ENCODE measurements at regions not wholly inside any gene's neighbourhood (a gene's known extent, or its start where the extent isn't known, plus 50 kb on each side); places are given as distances from the start of the nearest gene placed in this dataset.

GRCh38 chrX:12032082-12032481, 106.2 kb upstream of the FRMPD4 start:
- Histone ChIP-seq H4K20me1 (replicated peaks; ENCODE audit: control insufficient read depth, extremely low read depth, insufficient read depth, low read length) (no peaks in the 10 kb centered on the region), H3K9ac (replicated peaks; ENCODE audit: extremely low read depth, insufficient read depth, low read length) (no peak overlapping the region), H3K27me3 (ENCODE audit: control insufficient read depth in 2 of 2, insufficient read depth in 2 of 2, low read length in 2 of 2) (peaks cover 12 to 15% of the 10 kb centered on the region in 2 experiments), H3K4me2 (ENCODE audit: insufficient read depth, low read length) (no peak overlapping the region), H3K4me1 (ENCODE audit: control insufficient read depth, extremely low read depth, insufficient read depth, low read length) (peaks cover 6% of the 10 kb centered on the region), H3K4me3 (replicated peaks in 1 of 3; ENCODE audit: insufficient read depth in 1 of 3, low read depth in 1 of 3, low read length in 3 of 3) (no peak overlapping the region), H2AFZ (ENCODE audit: low read depth, low read length) (no peak overlapping the region), H3K36me3 (ENCODE audit: control insufficient read depth in 2 of 2, extremely low read depth in 1 of 2, insufficient read depth in 2 of 2, low read length in 2 of 2) (no peaks in the 10 kb centered on the region), H3K27ac (ENCODE audit: insufficient read depth, low read depth, low read length) (no peak overlapping the region), H3K9me3 (replicated peaks; ENCODE audit: control insufficient read depth, insufficient read depth, low read length) (no peaks in the 10 kb centered on the region), H3K9me1 (replicated peaks; ENCODE audit: control insufficient read depth, extremely low read depth, insufficient read depth, low read length) (no peaks in the 10 kb centered on the region), H3K79me2 (ENCODE audit: control insufficient read depth, insufficient read depth, low read length) (no peaks in the 10 kb centered on the region)
- FAIRE-seq = no peak
- no peak for TF ChIP-seq EZH2 (IDR thresholded peaks at IDR 0.05; ENCODE audit: borderline replicate concordance, low read depth, low read length, severe bottlenecking)
- TF ChIP-seq GATA2 (IDR thresholded peaks at IDR 0.05; ENCODE audit: insufficient read depth, insufficient read length, low read depth, low read length) = no peak
- CTCF ChIA-PET = interaction anchor here (0.8 kb wide), 1 partner anchor 11 kb away, joined by 3 read pairs; no protein-coding TSS in a partner anchor
- intact Hi-C loops (cut with micrococcal nuclease) = no loop called here
- POLR2A ChIA-PET = no interaction called here
- dilution Hi-C loops (cut with MboI; ENCODE audit: extremely low pct_ligation_motif_present, low sequenced_read_pairs) = no loop called here
- no peak for DNase-seq (ENCODE audit: low read depth, low spot score)
- BruUV-seq (replicated peaks) = no TSS peak

DNA sequence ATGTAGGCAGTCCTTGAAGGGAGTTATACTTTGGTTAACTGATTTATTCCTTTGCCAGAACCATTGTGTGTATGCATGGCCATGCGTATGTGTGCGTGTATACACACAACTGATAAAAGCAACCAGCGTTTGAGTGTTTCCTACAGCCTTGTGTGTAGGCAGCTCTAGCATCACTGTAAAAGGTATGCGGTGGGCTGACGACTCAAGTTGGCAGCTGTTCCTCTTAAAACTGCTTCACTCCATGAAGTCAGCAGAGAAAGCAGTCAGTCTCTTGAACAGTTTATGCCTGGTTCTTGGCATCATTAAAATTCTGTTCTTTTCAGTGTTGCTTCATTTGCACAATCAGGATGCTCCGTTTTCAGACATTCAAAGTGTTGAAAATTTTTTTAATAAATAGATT, 103.5 kb upstream of the FRMPD4 start:
- intact Hi-C loops (cut with micrococcal nuclease) (no loop called here), dilution Hi-C loops (cut with MboI; ENCODE audit: extremely low pct_ligation_motif_present, low sequenced_read_pairs) (no loop called here)
- FAIRE-seq (no peak), DNase-seq (ENCODE audit: low read depth, low spot score) (no peak)
- BruUV-seq (replicated peaks) = no TSS peak
- Histone ChIP-seq H3K4me1 (ENCODE audit: control insufficient read depth, extremely low read depth, insufficient read depth, low read length) (no peaks in the 10 kb centered on the region), H3K36me3 (ENCODE audit: control insufficient read depth in 2 of 2, extremely low read depth in 1 of 2, insufficient read depth in 2 of 2, low read length in 2 of 2) (no peaks in the 10 kb centered on the region), H2AFZ (ENCODE audit: low read depth, low read length) (no peak overlapping the region), H3K4me2 (ENCODE audit: insufficient read depth, low read length) (no peak overlapping the region), H4K20me1 (replicated peaks; ENCODE audit: control insufficient read depth, extremely low read depth, insufficient read depth, low read length) (no peaks in the 10 kb centered on the region), H3K27ac (ENCODE audit: insufficient read depth, low read depth, low read length) (no peak overlapping the region), H3K79me2 (ENCODE audit: control insufficient read depth, insufficient read depth, low read length) (no peaks in the 10 kb centered on the region), H3K9ac (replicated peaks; ENCODE audit: extremely low read depth, insufficient read depth, low read length) (no peak overlapping the region), H3K9me1 (replicated peaks; ENCODE audit: control insufficient read depth, extremely low read depth, insufficient read depth, low read length) (no peaks in the 10 kb centered on the region), H3K4me3 (replicated peaks in 1 of 3; ENCODE audit: insufficient read depth in 1 of 3, low read depth in 1 of 3, low read length in 3 of 3) (no peak overlapping the region), H3K27me3 (ENCODE audit: control insufficient read depth in 2 of 2, insufficient read depth in 2 of 2, low read length in 2 of 2) (peaks cover 10 to 12% of the 10 kb centered on the region in 2 experiments), H3K9me3 (replicated peaks; ENCODE audit: control insufficient read depth, insufficient read depth, low read length) (no peaks in the 10 kb centered on the region)
- TF ChIP-seq CTCF (IDR thresholded peaks at IDR 0.05; ENCODE audit: extremely low read depth in 1 of 2, insufficient read depth in 1 of 2, low read depth in 1 of 2, low read length in 2 of 2) = no peak
- TF ChIP-seq, protein P1, sequence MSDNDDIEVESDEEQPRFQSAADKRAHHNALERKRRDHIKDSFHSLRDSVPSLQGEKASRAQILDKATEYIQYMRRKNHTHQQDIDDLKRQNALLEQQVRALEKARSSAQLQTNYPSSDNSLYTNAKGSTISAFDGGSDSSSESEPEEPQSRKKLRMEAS (IDR thresholded peaks at IDR 0.05; ENCODE audit: insufficient read depth, insufficient read length) = no peak
- TF ChIP-seq EZH2 (IDR thresholded peaks at IDR 0.05; ENCODE audit: borderline replicate concordance, low read depth, low read length, severe bottlenecking) = no peak
- no peak for TF ChIP-seq POLR2AphosphoS5 (IDR thresholded peaks at IDR 0.05; ENCODE audit: insufficient read depth, low read depth, low read length)
- TF ChIP-seq GATA2 (IDR thresholded peaks at IDR 0.05; ENCODE audit: insufficient read depth, insufficient read length, low read depth, low read length) = no peak
- TF ChIP-seq POLR2A (IDR thresholded peaks at IDR 0.05; ENCODE audit: low read depth, low read length) = no peak
- TF ChIP-seq MYC (IDR thresholded peaks at IDR 0.05; ENCODE audit: low read depth, low read length) = no peak
- no peak for TF ChIP-seq JUN (IDR thresholded peaks at IDR 0.05; ENCODE audit: borderline replicate concordance, insufficient read depth, insufficient read length, low read depth)
- TF ChIP-seq FOS (IDR thresholded peaks at IDR 0.05; ENCODE audit: borderline replicate concordance, insufficient read depth, low read length) = no peak
- ChIA-PET CTCF (no interaction called here), POLR2A (no interaction called here)
